ENCODE measurements at regions not wholly inside any gene's neighbourhood (a gene's known extent, or its start where the extent isn't known, plus 50 kb on each side); places are given as distances from the start of the nearest gene placed in this dataset.

GRCh38 chr17:77331301-77331864 lies 190.6 kb downstream of the SEC14L1 start (continued):
- TF ChIP-seq RFX3 (CRISPR knock-in tag; IDR thresholded peaks at IDR 0.05) (no peak), ZNF768 (CRISPR knock-in tag; IDR thresholded peaks at IDR 0.05) (peak; percentile 56; the same call in 1 of the 2 replicates), ZNF782 (CRISPR knock-in tag; IDR thresholded peaks at IDR 0.05; ENCODE audit: borderline replicate concordance) (no peak), CBX5 (CRISPR knock-in tag; IDR thresholded peaks at IDR 0.05; ENCODE audit: borderline replicate concordance) (peak; percentile 92; the same call in 1 of the 2 replicates), HDAC6 (IDR thresholded peaks at IDR 0.05; ENCODE audit: low read depth, low read length) (no peak), TEAD3 (CRISPR knock-in tag; optimal IDR thresholded peaks at IDR 0.05; ENCODE audit: borderline replicate concordance) (peak; percentile 78), ATAD3A (CRISPR knock-in tag; IDR thresholded peaks at IDR 0.05) (no peak), ZNF18 (CRISPR knock-in tag; IDR thresholded peaks at IDR 0.05; ENCODE audit: insufficient replicate concordance) (no peak), TSC22D2 (CRISPR knock-in tag; IDR thresholded peaks at IDR 0.05; ENCODE audit: borderline replicate concordance) (no peak), KLF16 (CRISPR knock-in tag; IDR thresholded peaks at IDR 0.05) (peak in 1 of 2 experiments; percentile 76; a peak in 2 of 4 replicates), ZNF547 (CRISPR knock-in tag; IDR thresholded peaks at IDR 0.05) (no peak), GATAD2A (CRISPR knock-in tag; IDR thresholded peaks at IDR 0.05) (peak; percentile 64), ARID5B (CRISPR knock-in tag; IDR thresholded peaks at IDR 0.05) (peak; percentile 24; the same call in 1 of the 2 replicates), ZNF574 (CRISPR knock-in tag; IDR thresholded peaks at IDR 0.05) (peak; percentile 42; the same call in 1 of the 2 replicates), SALL1 (CRISPR knock-in tag; IDR thresholded peaks at IDR 0.05) (peak; percentile 74), ZKSCAN1 (IDR thresholded peaks at IDR 0.05; ENCODE audit: low read length) (no peak)

Measured in HepG2 (cell line).